ENCODE measurements at regions not wholly inside any gene's neighbourhood (a gene's known extent, or its start where the extent isn't known, plus 50 kb on each side); places are given as distances from the start of the nearest gene placed in this dataset.
A peak's percentile ranks its signal among the peaks of the same experiment; 100 is the strongest.

DNA sequence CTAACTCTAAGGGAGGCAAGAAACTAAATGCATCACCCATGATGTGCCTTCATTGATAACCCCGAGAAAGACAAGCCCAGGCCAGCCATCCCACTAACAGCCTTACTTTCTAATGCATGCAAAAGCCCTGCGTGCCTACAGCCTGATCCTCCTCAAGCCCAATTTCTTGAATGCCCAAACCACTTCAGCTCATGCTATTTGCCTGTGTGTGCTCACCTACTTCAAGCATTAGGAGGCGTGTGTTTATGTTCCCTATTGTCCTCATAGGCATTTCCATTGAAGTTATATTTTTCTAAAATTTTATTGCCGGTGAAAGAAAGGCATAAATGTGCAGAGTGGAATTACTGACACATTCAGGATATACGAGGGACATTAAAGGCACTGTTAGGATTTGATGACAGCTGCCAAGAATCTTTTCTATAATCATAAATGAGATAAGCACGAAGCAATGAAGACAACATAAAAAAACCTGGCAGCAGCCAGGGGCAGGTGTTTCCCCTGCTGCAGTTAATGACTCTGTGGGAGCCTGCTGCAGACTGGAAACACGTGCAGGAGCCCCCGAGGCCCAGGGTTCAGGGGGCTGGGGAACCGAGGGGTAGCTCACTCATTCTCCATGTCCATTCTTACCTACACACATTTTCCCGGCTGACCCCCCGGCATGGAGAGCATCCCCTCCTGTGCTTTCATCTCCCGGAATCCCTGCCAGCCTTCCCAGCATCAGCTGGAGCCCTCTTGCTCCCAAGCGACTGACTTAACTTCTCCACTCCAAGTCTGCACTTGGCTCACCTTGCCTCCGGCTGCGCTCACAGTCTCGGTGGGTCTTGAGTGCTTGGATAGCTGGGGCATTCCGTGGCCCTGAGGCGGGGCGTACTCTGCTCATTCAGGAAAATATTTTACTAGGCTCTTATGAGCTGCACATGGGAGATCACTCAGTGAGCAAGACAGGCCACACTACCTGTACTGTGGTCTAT, 292.3 kb upstream of the SIX2 start:
- DNase-seq: peak; percentile 48

DNA sequence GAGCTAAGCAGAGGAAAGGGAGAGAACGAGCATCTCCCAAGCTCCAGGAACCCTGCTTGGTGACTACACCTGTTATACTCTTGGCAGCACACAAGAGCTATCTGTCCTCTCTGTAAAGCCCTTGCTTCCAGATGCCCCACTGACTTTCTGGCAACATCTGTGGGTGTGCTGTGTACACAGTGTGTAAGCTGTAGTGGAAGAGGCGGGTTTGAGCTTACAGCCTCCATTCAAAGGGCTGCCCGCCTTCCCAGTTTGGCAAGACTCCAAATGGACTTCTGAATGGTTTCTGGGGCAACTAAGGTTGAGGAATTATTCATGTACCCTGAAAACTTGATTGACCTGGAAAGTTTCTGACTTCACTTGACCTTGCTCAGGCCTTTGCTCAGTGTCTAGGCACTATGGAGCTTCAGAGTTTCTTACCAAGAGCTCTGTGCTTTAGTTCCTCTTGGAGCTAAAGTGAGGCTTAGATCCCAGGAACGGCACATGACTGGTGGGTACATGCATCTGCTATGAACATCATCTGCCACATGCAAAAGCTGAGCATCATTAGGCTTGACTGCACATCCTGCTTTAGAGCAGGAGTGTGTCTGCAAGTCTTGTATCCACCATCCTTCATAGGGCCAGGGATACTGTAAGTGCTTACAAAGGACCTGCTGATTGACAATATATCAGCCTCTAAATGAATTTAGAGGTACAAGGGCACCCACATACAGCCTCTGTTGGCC, 290.9 kb upstream of the SIX2 start:
- peak; percentile 65 for DNase-seq

DNA sequence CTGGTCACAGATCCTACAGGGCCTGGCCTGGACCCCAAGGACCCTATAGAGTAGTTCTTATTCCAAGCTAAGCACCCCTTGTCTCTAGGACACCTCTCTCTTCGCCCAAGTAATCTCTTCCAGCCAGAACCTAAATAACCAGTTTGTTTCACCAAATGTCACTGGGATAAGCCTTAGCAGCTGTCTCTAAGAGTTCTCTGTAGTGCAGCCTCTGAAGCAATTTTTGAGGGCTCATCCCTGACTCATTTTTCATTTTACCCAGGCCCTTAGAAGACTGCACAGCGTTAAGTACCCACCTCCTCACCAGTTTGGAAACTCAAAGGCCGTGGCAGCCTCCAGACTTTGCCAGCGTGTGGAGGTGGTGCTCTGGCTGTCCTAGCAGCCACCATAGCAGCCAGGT, 290.1 kb upstream of the SIX2 start:
- peak; percentile 43 for DNase-seq

DNA sequence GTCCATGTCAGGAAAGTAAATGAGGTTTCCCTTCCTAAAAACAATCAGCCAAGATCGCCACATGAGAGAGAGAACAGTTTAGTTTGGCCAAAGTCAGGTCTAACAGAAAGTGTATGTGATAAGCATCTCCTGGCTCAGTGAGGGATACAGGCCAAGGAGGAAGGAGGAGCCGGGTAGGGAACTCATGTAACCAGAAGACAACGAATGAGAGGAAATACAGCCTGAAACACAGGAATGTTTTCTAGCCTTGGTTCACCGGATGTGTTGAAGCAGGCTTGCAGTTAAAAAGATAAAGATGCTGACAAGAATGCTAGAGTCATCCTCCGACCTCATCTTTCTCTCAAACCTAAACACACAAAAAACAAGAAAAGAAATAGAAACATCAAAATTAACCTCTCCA, 283.9 kb upstream of the SIX2 start:
- no peak for DNase-seq

DNA sequence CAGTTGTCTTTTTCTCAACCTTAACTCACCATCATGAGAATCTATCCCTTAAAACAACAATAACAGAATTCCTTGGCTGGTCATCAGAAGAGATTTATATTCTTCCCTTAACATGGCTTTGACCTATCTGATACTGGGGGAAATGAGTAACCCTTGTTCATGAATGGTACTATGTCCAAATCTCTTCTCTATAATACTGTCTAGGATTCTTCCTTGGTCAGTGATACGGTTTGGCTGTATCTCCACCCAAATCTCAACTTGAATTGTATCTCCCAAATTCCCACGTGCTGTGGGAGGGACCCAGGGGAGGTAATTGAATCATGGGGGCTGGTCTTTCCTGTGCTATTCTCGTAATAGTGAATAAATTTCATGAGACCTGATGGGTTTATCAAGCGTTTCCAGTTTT, 282.0 kb upstream of the SIX2 start:
- no peak for DNase-seq

DNA sequence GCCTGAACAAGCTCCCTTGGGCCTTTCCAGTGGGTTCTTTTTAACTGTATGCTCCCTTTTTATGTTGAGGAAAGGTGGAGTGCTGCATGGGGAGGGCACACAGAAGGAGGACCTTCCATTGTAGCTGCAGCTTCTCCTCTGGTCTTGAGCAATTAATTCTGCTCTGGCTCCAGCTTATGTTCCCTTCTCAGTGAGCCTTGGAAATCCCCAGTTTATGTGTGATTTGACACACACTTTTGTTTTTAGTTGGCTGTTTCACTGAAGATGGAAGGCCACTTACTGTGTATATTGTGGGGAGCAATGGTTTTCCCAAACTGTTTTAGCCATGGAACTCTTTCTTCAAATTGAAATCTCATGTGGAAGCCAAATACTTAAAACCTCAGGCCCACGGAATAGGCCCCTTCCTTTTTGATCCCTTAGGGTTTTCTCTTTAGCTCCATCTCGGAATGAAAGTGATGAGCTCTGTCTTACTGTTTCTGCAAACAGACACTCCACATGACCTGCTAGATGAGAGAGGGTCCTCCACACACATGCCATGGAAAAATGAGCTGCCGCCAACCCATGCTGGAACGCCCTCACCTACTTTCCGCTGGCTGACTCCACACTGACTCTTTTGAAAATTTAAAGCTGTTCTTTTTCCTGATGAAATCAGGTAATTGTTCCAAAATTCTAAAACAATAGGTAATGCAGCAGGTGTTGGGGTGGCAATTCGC, 280.9 kb upstream of the SIX2 start:
- DNase-seq: no peak

DNA sequence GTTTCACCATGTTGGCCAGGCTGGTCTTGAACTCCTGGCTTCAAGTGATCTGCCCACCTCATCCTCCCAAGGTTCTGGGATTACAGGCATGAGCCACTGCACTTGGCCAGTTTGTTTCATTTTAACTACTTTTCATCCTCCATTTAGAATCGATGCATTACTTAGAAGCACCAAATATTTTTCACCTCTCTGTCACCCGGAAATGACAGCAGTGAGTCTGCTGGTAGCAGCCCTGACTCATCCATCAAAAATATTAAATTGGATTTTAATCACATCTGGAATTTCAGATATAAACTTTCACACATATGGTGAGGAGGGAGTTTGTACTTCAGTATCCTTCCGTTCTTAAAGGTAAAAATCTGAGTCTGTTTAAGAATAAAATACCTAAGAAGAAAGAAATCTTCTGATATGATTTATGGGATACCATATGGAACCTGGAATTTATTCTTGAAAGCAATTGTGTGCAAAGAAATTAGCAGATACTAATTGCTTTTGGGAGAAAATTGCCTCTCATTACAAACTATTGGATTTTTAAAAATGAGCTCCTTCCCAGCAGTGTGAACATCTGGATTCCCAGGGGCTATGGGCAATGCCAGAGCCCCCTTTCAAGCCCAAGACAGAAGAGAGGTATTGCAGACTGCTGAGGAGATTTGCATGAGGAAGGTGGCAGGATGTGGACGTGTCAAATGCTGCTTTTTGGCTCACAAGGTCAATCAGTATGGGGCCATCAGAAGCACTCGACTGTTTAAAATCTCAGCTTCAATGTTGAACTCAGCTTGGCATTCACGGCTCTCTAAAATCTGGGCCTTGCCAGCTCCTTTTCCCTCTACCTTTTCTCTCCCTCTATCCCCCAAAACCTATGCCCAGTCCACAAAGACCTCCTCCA, 279.5 kb upstream of the SIX2 start:
- no peak for DNase-seq

DNA sequence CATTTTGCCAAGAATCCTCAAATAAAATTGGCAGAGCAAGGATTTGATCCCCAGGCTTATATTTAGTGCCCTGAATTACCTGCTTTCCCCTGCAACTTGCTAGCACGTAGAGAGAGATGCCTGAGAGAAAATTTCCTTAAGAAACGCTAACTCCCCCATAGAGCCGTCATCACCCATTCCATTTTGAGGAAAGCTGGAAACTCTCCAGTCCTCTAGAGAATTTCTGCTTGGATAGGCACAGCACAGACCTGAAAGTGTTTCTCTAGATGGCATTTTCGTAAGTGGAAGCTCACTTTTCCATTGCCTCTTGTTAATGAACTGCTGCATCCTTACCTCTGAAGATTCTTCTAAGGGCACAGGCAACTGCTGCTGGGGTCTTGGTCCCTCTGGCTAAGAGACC, 277.8 kb upstream of the SIX2 start:
- DNase-seq: no peak

DNA sequence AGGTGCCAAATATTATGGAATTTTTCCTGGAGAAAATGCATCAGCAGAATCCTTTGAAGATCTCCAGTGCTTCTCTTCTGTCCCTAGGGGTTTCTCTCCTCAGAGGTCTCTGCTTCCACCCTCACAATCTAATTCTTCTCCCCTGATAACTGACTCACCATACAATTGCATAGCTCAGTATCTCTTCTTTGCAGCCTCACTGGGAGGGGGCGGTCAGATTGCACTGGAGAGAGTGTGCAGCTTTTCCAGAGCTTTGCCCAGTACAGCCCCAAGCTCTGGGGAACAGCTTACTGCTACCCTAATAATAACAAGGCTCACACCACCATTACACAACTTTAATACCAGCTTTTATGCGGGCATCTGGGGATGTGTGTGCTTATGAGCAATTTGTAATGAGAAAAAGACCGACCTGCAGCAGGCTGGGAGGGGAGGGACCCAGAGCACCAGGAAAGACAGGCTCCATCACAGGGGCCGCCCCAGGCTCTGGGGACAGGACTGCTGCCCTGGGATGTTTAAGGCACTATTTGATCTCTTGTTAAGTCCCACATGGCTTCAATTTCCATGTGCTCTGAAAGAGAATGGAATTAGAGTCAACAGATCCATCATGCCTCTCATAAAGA, 276.6 kb upstream of the SIX2 start:
- no peak for DNase-seq

DNA sequence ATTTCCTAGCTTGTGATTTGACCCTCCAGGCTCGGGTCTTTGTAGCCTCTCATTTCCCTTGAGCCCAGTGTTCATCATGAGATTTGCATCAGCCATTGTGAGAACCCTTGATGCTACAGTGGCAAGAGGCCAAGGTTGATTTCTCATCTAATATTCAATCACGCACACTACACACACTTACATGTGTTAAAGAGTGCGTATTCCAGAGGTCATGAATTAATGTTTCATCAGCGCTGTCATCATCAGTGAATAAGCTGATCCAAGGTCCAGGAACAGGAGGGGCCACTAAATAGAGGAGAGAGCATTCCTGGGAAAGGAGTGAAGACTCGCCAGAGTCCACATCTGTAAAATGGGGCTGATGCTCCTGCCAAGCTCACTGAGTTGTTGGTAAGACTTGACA, 276.1 kb upstream of the SIX2 start:
- no peak for DNase-seq

DNA sequence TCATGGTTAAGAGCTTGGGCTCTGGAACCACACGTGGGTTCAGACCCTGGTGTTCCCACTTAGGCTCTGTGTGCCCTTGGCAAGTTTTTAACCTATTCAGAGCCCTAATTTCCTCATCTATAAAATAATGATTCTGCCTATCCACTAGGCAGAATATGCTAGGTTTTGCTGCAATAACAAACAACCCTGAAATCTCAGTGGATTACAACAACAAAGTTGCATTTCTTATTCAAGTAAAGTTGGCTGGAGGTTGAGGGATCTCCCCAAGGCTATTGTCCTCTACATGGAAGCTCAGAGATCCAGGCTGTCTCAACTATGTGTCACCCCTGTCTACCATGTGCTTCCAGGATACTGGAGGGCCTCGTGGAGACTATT, 275.4 kb upstream of the SIX2 start:
- DNase-seq: no peak

DNA sequence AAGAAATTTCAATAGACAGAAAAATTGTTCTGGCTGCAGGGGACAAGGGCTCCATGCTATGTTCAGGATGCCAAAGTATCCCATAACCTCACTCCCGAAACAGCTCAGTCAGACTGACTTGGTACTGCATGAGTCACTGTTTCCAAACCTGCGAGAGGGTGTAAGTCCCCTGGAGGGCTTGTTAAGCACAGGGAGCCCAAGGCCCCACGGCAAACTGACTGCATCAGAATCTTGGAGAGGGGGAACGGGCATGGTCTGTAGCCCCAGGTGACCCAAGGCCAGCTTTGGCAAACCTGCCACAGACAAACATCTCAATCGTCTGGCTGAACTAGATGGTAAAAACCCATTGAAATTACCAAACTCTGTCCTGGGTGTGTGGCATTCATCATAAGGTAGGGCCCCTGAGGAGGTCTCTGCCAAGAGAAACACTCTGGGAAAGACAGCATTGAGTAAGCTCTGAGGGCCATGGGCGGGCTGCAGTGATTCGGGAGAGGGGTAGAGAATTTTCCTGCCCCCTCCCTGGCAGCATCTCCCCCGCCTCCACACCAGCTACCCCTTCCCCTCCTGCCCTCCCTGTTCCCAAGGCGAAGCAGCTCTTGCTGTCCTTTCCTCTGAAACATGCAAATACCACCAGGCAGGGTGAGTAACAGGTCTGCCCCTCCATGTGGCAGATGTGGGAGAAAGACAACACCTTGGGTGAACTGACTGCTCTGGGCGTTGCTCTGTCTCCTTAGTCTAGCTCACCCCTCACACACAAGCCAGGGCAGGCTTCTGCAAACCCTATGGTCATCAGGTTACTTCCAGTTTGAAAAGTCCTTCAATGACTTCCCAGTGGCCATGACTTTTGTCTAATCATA, 274.7 kb upstream of the SIX2 start:
- DNase-seq: peak; percentile 68

DNA sequence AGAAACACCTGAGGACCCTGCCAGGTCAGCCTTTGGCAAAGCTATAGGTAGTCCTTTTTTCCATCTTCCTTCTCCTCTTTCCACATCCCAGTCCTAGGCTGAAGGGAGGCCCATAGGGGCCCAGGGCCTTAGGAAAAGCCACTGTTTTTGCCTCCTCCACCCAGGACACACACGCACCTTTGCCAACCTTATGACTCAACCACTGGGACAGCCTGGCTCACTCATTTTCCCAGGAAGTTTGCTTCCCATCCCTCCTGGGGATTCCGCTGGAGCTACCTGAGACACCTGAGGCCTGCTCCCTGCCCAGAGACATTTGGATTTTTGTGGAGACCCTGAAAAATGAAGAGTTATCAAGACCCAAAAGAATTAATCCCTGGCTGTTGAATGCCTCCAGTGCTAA, 273.4 kb upstream of the SIX2 start:
- no peak for DNase-seq

DNA sequence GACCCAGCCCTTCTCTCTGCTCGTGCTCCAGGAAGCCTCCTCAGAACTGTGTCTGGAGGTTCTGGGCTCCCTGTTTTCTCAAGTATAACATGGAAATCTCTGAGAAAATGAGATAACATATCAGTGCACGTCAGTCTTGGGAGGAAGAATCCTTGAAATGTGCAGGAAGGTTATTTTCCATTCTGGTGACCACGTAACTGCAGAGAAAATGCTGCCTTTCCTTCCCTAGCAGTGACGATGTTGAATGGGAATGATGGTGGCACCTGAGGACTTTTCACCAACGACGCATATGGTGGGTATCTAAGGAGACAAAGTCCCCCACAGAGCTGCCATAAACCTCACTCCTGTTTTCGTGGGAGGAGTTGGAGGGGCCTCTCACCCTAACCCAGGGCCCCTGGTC, 272.1 kb upstream of the SIX2 start:
- DNase-seq: no peak

DNA sequence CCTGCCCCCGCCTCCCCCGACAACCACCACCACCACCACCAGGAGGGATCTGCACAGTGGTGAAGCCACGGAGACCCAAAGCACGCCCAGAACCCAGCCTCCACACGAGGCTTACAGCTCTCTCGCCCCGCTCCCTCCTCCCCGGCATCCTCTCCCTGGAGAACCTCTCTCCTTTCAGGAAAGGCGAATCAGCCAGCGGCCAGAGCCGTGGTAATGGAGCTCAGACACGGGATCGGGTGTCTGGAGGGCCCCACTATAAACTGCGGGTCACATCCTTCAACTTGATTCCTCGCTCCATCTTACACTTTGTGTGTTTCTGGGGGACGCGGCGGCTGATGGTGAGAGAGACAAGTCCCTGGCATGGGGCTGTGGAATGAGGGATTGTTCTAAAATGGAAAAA, 271.5 kb upstream of the SIX2 start:
- DNase-seq: no peak

DNA sequence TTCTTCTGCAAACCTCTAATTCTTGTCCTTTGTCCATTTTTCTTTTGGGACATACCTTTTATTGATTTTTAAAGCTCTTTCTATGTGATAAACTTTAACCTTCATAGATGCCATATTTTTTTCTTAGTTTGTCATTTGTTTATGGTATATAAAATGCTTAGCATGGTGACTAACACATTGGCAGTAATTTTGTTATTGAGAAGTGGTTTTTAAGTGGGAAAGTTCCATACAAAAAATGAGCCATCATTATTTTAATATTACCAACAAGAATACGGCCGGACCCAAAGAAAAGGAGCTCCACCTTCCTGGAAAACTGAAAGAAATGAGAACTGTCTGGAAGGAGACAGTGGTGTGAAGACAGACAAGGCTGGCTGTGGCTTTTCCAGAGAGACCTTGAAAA, 270.1 kb upstream of the SIX2 start:
- DNase-seq: no peak

DNA sequence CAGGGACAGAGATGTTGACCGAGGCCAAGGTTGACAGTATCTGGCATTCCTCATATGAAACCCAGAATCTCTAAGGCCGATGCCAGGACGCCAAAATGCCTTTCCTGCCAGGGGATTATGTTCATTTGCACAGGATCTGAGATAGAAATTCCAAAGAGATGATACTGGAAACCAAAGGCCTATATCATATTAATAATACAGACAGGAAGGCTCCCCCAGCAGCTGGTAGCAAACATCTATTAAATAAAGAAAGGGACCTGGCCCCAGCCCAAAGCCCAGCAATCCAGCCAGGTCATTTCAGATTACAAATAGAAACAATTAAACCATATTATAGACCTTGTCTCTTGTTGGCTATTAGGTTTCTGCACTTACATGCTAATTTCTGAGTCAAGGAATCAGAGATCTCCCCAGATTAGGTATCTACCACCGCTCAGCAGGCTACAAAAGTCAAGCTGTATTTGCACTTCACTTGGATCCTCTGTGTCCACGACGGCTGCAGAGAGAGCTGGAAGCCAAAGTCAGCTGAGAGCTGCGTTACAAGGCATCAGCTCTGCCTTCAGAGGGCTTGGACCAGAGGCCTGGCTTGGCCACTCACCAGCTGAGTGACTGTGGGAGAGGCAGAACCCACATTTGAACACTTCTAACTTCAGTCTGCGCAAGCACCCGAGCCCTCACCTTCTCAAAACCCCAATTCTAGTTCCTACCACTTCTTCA, 269.3 kb upstream of the SIX2 start:
- DNase-seq: peak; percentile 86

DNA sequence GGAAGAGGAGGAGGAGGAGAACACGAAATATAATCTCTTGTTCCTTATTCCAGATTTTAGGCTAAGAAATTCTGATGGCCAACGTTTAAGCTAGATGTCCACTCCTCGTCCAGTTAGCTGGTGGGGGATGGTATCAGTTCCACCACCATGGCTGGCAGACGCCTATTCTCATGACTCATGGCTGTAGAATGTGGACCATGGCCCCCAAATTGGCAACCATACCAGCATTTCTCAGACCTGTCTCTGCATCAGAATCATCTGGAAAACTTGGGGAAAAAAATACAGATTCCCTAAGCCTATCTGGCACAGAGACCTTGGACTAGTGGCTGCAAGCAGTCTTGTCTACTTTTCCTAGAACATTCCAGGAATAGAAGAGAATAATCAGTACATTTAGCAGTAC, 267.7 kb upstream of the SIX2 start:
- DNase-seq: no peak

DNA sequence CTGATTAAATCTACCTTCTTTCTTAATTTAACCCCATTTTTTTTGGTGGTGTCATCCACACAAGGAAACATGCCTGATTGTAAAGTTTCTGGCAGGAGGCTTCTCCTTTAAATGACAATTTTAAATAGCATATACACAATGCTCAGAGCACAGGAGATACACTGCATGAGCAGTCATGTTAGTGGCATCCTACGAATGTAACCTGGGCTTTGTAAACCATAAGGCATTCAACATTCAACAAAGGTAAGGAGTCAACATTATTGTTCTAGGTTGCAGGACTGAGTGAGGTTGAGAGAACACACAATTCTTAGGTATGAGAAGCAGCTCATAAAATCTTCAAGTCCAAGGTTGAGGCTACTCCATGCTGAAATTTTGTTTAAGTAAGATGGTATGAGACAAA, 266.6 kb upstream of the SIX2 start:
- DNase-seq: no peak

DNA sequence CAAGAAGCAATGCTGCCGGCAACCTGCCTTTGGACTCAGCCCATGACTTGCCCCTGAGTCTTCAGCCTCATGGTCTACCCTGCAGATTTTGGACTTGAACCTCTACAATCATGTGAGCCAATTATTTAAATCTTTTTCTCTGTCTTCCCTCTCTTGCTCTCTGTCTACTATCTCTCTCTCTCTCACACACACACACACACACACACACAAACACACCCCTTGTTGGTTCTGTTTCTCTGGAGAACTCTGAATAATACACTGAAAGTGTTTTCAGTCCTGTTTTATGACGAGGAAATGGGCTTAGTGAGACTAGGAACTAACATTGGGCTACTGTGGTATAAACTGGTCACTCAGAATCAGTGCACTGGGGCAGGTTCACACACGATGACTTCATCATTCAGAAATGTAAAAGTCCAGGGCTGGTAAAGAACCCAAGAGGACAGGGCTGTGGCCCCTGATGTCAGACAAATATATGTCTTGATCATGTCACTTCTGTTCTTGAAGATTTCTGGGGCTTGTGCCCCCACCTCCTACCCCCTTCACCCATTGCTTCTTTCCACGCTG, 266.1 kb upstream of the SIX2 start:
- no peak for DNase-seq

All from tongue (tissue), 1 donor.